Inflammatory macrophage (primary cell): ENCODE measurements at regions not wholly inside any gene's neighbourhood (a gene's known extent, or its start where the extent isn't known, plus 50 kb on each side); places are given as distances from the start of the nearest gene placed in this dataset.

Experiments used
- DNase-seq, 2 donors: peaks; one replicate each; pipeline ENCODE4 v3.0.0-alpha.2; 2020 to 2022

- DNase-seq = no peak
These were observed 305.1 kb upstream of the MGAT5 start for GRCh38 chr2:133948610-133949290.

- DNase-seq = no peak
These were observed 304.3 kb upstream of the MGAT5 start for GRCh38 chr2:133949595-133949994.

- no peak for DNase-seq
These were observed 302.7 kb upstream of the MGAT5 start for GRCh38 chr2:133951209-133951608.

- no peak for DNase-seq
These were observed 301.5 kb upstream of the MGAT5 start for GRCh38 chr2:133952420-133952819.

- no peak for DNase-seq
These were observed 301.0 kb upstream of the MGAT5 start for GRCh38 chr2:133952896-133953295.

GRCh38 chr2:133953524-133953923, 300.3 kb upstream of the MGAT5 start:
- DNase-seq = no peak

- DNase-seq = no peak
These were observed 299.2 kb upstream of the MGAT5 start for GRCh38 chr2:133954636-133955035.

- no peak for DNase-seq
These were observed 298.7 kb upstream of the MGAT5 start for GRCh38 chr2:133955169-133955568.

- no peak for DNase-seq
These were observed 297.4 kb upstream of the MGAT5 start for GRCh38 chr2:133956434-133956935.

GRCh38 chr2:133957724-133958480, 296.0 kb upstream of the MGAT5 start:
- DNase-seq = no peak

GRCh38 chr2:133959066-133959465, 294.8 kb upstream of the MGAT5 start:
- DNase-seq = no peak

- no peak for DNase-seq
These were observed 287.1 kb upstream of the MGAT5 start for GRCh38 chr2:133966720-133967304.

- DNase-seq = no peak
These were observed 286.5 kb upstream of the MGAT5 start for GRCh38 chr2:133967326-133967725.

- DNase-seq = peak; percentile 12 to 38
These were observed 285.4 kb upstream of the MGAT5 start for GRCh38 chr2:133968446-133968845.

- no peak for DNase-seq
These were observed 283.2 kb upstream of the MGAT5 start for GRCh38 chr2:133970641-133971040.

GRCh38 chr2:133972297-133972696, 281.6 kb upstream of the MGAT5 start:
- no peak for DNase-seq

GRCh38 chr2:133972786-133973185, 281.1 kb upstream of the MGAT5 start:
- no peak for DNase-seq

GRCh38 chr2:133974353-133974752, 279.5 kb upstream of the MGAT5 start:
- DNase-seq = no peak

- no peak for DNase-seq
These were observed 278.7 kb upstream of the MGAT5 start for GRCh38 chr2:133975135-133975534.

GRCh38 chr2:133975676-133976428, 278.0 kb upstream of the MGAT5 start:
- DNase-seq = no peak

GRCh38 chr2:133976659-133977058, 277.2 kb upstream of the MGAT5 start:
- no peak for DNase-seq

GRCh38 chr2:133977405-133977804, 276.5 kb upstream of the MGAT5 start:
- no peak for DNase-seq

GRCh38 chr2:133982256-133982655, 271.6 kb upstream of the MGAT5 start:
- no peak for DNase-seq
